GM12864 (cell line): ENCODE measurements at regions not wholly inside any gene's neighbourhood (a gene's known extent, or its start where the extent isn't known, plus 50 kb on each side); places are given as distances from the start of the nearest gene placed in this dataset.
"Not testable (repeated sequence)": the region's sequence is repeated elsewhere in the genome, so short reads cannot be mapped to it uniquely, and the experiment has no call there.

Experiments used
- DNase-seq: peaks from one replicate; pipeline ENCODE4 v3.0.0-alpha.2; 2011; ENCODE audit warnings: low read depth
- H3K4me3 ChIP-seq: 2 replicates; pipeline ENCODE4 v1.5.1; 2011; ENCODE audit warnings: mild to moderate bottlenecking, low read depth, low read length, control low read depth
- CTCF ChIP-seq: IDR thresholded peaks from 2 replicates; pipeline ENCODE4 v1.5.1; 2011; ENCODE audit warnings: low read depth, mild to moderate bottlenecking, moderate library complexity, low read length, control low read depth, inconsistent platforms; ENCODE audit errors: missing control alignments

GRCh38 chr5:58183078-58183785 lies 276.7 kb downstream of the PLK2 start:
- no peak overlapping the region for H3K4me3 ChIP-seq
- no peak for TF ChIP-seq CTCF
- DNase-seq = no peak

- DNase-seq = no peak
- no peak for TF ChIP-seq CTCF
- H3K4me3 ChIP-seq = no peak overlapping the region
Observed at GRCh38 chr5:58182287-58182841, 277.5 kb downstream of the PLK2 start.

GRCh38 chr5:58181578-58182286 lies 278.2 kb downstream of the PLK2 start:
- TF ChIP-seq CTCF = no peak
- no peak for DNase-seq
- no peak overlapping the region for H3K4me3 ChIP-seq

GRCh38 chr5:58172946-58173345 lies 286.9 kb downstream of the PLK2 start:
- TF ChIP-seq CTCF = no peak
- no peak for DNase-seq
- H3K4me3 ChIP-seq = no peak overlapping the region

- TF ChIP-seq CTCF = no peak
- H3K4me3 ChIP-seq = no peak overlapping the region
- no peak for DNase-seq
Observed at GRCh38 chr5:58165152-58165551, 294.7 kb downstream of the PLK2 start.

GRCh38 chr5:58161889-58162288 lies 298.0 kb downstream of the PLK2 start:
- H3K4me3 ChIP-seq, DNase-seq: not testable (repeated sequence)

- no peak for TF ChIP-seq CTCF
- H3K4me3 ChIP-seq = no peak overlapping the region
- no peak for DNase-seq
Observed at GRCh38 chr5:58156973-58157701, 302.7 kb downstream of the PLK2 start.
